VCaP (cell line): ENCODE measurements at regions not wholly inside any gene's neighbourhood (a gene's known extent, or its start where the extent isn't known, plus 50 kb on each side); places are given as distances from the start of the nearest gene placed in this dataset.
A peak's percentile ranks its signal among the peaks of the same experiment; 100 is the strongest.

Experiments
- H3K27ac ChIP-seq: fragments of 450-650 bp; 2 replicates; pipeline ENCODE4 v1.5.1; 2017
- TF ChIP-seq, protein P1 (sequence below): fragments of 450-650 bp; conservative IDR thresholded peaks from 2 replicates; pipeline ENCODE4 v1.5.1; 2017; ENCODE audit warnings: mild to moderate bottlenecking, moderate library complexity

DNA sequence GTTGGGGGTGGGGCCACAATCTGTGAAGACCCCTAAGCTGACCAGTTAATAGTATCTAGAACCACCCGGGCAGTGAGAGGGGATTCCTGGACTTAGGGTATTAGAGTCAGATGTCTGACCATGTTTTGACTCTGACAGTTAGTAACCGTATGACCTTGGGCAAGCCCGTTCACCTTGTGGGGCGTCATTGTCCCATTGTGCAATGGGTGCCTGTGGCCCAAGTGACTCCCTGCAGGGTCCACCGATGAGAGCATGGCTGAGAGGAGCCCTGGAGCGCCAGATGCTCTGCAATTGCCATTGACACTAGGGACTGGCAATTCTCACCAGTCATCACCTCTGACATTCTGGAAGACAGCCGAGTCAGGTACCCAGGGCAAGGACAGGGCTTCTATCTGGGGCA lies 225.9 kb upstream of the CSF3R start:
- TF ChIP-seq, protein P1, sequence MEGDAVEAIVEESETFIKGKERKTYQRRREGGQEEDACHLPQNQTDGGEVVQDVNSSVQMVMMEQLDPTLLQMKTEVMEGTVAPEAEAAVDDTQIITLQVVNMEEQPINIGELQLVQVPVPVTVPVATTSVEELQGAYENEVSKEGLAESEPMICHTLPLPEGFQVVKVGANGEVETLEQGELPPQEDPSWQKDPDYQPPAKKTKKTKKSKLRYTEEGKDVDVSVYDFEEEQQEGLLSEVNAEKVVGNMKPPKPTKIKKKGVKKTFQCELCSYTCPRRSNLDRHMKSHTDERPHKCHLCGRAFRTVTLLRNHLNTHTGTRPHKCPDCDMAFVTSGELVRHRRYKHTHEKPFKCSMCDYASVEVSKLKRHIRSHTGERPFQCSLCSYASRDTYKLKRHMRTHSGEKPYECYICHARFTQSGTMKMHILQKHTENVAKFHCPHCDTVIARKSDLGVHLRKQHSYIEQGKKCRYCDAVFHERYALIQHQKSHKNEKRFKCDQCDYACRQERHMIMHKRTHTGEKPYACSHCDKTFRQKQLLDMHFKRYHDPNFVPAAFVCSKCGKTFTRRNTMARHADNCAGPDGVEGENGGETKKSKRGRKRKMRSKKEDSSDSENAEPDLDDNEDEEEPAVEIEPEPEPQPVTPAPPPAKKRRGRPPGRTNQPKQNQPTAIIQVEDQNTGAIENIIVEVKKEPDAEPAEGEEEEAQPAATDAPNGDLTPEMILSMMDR, result no peak
- no peak overlapping the region for H3K27ac ChIP-seq

DNA sequence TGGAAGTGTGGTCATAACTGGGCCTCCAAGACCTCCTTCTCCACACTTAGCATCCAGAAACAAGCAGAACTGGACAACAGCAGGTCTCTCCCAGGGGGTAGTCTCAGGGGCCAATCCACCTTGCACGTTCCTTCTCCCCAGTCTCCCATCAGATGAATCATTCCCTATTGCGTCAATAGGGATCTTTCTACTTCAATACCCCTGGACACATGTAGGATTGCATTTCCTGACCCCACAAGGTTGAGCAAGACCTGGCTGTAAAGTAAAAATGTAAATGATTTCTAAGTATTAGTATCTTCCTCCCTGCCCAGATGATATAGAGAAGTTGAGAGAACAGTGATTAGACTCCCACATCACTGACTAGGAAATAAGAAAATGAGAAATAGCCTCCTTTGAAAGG lies 224.5 kb upstream of the CSF3R start:
- TF ChIP-seq, protein P1, result no peak
- no peak overlapping the region for H3K27ac ChIP-seq

- TF ChIP-seq, protein P1, result no peak
- H3K27ac ChIP-seq, result no peak overlapping the region
These were observed 223.7 kb upstream of the CSF3R start for GRCh38 chr1:36706416-36706815.

GRCh38 chr1:36705629-36706028 lies 222.9 kb upstream of the CSF3R start:
- no peak overlapping the region for H3K27ac ChIP-seq
- TF ChIP-seq, protein P1, result no peak

DNA sequence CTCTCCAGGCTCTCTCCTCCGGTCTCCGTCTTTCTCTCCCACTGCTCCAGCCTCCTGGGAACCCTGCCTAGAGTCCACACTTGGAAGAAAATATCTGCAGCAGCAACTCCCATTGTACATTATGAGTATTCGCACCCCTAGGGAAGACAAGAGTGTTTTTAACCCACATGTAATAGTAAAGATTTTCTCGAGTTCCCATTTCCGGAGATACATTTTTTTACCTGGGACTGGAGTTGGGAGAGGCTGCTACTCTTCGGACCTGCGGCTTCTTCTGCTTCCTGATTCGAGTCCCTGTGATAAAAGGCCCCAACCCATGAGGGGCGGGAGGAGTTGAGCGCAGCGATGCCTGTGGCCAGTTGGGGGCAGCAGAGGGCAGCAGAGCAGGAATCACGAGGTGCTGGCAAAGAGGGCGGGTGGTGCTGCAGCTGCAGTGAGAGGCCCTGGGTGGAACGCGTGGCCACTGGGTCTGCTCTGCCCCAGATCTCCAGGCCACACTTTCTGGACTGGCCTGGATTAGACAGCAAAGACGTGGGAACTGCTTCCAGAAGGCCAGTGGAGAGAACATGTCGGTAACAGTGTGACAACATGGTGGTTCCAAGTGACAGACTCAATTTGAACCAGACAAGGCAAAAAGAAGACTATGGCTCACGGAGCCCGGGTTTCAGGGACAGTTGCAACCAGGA lies 221.0 kb upstream of the CSF3R start:
- TF ChIP-seq, protein P1, result peak; percentile 97
- no peak overlapping the region for H3K27ac ChIP-seq

GRCh38 chr1:36702963-36703362 lies 220.2 kb upstream of the CSF3R start:
- TF ChIP-seq, protein P1, result no peak
- no peak overlapping the region for H3K27ac ChIP-seq

DNA sequence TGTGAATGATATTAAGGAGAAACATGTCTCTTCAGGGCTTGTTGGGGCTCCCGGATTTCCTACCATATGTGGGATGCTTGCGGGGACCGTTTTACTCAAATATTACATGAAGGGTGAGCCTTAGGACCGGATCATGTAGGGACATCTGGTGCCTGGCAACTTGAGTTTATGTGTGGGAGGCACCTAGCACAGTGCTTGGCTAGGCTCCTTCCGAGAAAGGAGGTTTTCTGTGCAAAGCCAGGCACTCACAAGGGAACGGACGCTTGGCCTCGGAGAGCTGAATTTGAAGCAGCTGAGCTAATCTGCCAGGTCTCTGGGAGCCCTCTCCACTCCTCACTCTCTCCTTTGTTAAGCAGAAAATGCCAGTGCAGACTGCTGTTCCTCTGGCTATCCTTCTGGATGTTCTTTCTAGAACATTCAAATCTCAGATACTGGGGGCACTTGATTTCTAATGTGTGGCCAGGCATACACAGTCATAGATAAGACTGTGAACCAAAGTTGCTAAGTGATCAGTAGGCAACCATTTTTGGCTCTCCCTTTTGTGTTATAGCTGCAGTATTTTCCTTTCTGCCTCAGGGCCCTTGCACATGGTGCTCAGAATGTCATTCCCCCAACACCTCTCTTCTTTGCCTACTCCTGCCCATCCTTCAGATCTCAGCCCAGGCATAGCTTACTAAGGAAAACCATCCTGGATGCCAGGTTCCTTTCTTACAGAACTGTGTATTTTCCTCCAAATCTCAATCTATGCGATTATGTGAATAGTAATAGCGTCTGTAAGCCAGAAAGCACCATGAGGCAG lies 216.6 kb upstream of the CSF3R start:
- H3K27ac ChIP-seq, result no peak overlapping the region
- TF ChIP-seq, protein P1, result no peak
